ENCODE measurements at regions not wholly inside any gene's neighbourhood (a gene's known extent, or its start where the extent isn't known, plus 50 kb on each side); places are given as distances from the start of the nearest gene placed in this dataset.

DNA sequence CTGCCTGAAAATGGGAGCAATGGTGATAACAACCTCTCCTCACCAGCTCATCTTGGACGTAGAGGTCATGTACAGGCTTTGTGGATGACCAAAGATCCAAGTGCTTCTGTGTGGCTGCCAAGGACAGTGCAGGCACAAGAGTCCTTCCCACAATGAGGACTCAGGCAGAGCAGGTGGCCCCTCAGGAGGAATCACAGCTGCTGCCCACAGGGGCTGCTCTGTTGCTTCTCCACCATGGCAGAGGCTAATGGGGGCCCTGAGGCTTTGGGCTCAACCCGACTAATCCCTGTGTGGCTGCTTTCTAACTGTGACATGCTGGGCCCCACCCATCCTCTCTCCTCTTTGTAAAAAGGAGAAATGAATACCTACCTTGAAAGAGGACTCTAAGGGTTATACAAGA lies 58.1 kb upstream of the MRPS22 start:
- no peak overlapping the region for H3K4me3 ChIP-seq (ENCODE audit: low read depth, low read length)
- no peaks in the 10 kb centered on the region for H3K36me3 ChIP-seq (ENCODE audit: insufficient read depth)
- no peaks in the 10 kb centered on the region for H3K4me1 ChIP-seq (ENCODE audit: insufficient read depth)
- H3K27ac ChIP-seq (ENCODE audit: low read depth) = no peak overlapping the region
- no peak for DNase-seq (ENCODE audit: extremely low spot score)
- WGBS = 56% methylated on average over 2 of the region's 2 CpGs

DNA sequence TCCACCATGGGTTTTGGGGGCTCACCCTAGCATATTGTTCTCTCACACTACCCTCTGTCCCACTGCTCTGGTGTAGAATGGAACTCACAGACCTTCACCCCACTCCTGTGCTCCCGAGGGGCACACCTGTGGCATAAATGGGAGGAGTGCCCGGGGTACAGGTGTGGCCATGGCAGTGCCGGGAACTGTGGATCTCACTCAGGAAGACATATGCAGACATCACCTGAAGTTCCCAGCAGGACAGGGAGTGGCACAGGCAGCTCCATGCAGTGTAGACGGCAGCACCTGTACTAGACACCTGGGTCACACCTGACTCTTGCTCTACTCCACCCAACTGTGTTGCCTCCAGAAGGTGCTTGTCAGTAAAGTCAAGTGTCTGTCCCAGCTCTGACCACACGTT lies 57.6 kb upstream of the MRPS22 start:
- WGBS = 77% methylated on average over 5 of the region's 5 CpGs
- no peak overlapping the region for H3K4me3 ChIP-seq (ENCODE audit: low read depth, low read length)
- DNase-seq (ENCODE audit: extremely low spot score) = no peak
- no peaks in the 10 kb centered on the region for H3K4me1 ChIP-seq (ENCODE audit: insufficient read depth)
- H3K27ac ChIP-seq (ENCODE audit: low read depth) = no peak overlapping the region
- H3K36me3 ChIP-seq (ENCODE audit: insufficient read depth) = no peaks in the 10 kb centered on the region

DNA sequence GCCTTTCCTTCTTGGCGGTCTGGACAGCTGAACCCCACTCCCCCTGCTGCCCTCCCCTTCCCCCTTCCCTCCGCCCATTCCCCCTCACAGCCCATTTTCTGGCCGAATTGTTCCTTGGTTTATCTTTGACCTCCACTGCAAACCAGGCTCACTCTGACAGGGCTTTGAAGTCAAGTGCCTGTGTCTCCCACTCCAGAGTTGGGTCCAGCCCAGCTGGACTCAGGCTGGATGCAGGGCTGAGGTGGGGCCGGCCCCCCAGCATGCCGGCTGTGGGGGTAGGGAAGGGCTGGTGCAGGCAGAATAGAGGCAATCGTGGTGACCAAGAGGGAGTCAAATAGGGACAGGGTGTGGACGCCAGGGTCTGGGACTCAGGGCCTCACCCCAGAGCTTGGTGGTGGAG lies 57.0 kb upstream of the MRPS22 start:
- H3K4me3 ChIP-seq (ENCODE audit: low read depth, low read length) = no peak overlapping the region
- H3K36me3 ChIP-seq (ENCODE audit: insufficient read depth) = no peaks in the 10 kb centered on the region
- no peak for DNase-seq (ENCODE audit: extremely low spot score)
- no peaks in the 10 kb centered on the region for H3K4me1 ChIP-seq (ENCODE audit: insufficient read depth)
- WGBS = 50% methylated on average over 7 of the region's 7 CpGs
- H3K27ac ChIP-seq (ENCODE audit: low read depth) = no peak overlapping the region

DNA sequence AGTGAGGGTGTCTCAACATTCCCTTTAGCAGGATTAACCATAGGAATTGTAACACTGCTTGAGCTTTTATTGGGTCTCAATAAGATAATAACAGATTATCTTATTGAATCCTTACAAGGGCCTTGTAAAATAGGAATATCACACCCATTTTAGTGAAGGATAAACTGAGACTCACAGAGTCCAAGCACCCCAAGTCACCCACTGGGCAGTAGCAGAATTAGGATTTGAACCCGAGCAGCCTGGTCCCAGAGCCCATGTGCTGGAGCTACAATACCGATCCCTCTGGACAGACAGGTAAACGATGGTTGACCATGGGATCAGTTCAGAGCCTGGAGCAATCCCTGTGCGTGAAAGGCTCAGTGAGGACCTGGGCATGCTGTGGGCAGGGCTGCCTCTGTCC lies 56.3 kb upstream of the MRPS22 start:
- no peak overlapping the region for H3K27ac ChIP-seq (ENCODE audit: low read depth)
- no peak for DNase-seq (ENCODE audit: extremely low spot score)
- WGBS = 92% methylated on average over 4 of the region's 4 CpGs
- no peak overlapping the region for H3K4me3 ChIP-seq (ENCODE audit: low read depth, low read length)
- H3K36me3 ChIP-seq (ENCODE audit: insufficient read depth) = no peaks in the 10 kb centered on the region
- H3K4me1 ChIP-seq (ENCODE audit: insufficient read depth) = no peaks in the 10 kb centered on the region

DNA sequence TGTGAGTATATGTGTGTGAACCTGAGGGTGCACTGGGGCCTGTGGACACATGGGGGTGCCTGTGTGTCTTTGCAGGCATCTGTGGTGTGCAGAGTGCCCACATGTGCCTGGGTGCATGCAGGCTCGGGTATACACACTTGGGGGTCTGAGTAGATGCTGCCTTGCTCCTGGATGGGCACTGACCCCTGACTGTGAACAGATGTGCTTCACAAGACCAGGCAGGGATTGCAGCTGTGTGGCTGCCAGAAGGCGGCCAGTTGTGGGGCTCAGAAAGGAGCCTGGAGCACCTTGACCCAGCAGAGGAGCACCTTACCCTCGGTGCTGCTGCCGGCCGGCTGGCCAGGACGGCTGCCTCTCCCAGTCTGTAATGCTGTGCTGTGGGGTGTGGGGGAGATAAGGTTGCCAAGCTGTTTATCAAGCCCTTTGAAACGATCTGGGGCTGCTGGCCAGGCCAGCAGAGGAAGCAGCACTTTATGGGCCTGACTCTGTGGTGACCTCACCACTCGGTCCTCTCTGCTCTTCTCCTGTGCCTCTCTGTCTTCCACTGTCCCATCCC lies 55.5 kb upstream of the MRPS22 start:
- no peak overlapping the region for H3K27ac ChIP-seq (ENCODE audit: low read depth)
- WGBS = 37% methylated on average over 8 of the region's 8 CpGs

DNA sequence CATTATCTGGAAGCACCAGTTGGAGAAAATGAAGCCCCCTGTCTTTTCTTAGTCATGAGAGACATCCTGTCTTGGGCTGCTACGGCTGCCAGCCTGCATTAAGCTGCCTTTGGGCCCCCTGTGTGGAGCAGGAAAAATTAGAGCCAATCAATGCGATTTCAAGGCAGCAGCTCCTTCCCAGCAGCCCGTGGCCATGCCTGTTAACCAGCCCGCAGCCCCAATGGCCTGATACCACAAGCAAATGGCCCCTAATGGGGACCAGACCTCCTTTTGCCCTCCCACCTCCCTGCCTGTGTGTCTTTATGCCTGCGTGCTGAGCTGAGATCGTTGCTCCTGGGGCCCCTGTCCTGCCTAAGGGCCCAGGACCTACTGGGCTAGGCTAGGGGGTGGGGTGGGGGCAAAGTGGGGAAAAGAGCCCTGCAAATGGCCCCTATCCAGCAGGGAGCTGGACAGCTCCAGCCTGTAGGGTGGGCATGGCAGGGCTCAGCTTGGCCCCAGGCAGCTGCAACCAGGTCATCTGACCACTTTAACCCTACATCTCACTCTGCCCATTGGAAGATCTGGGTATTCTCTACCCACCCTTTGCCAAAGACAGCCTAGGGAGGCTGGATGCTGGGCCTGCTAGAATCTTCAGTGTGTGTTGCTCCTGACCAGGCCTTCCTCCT lies 53.8 kb upstream of the MRPS22 start:
- 80% methylated on average over 6 of the region's 6 CpGs for WGBS
- no peak overlapping the region for H3K27ac ChIP-seq (ENCODE audit: low read depth)
- DNase-seq (ENCODE audit: extremely low spot score) = no peak

More for the DNA sequence above, 55.5 kb upstream of the MRPS22 start:
- H3K4me1 ChIP-seq (ENCODE audit: insufficient read depth) = no peaks in the 10 kb centered on the region
- no peak overlapping the region for H3K4me3 ChIP-seq (ENCODE audit: low read depth, low read length)
- H3K36me3 ChIP-seq (ENCODE audit: insufficient read depth) = no peaks in the 10 kb centered on the region
- no peak for DNase-seq (ENCODE audit: extremely low spot score)

DNA sequence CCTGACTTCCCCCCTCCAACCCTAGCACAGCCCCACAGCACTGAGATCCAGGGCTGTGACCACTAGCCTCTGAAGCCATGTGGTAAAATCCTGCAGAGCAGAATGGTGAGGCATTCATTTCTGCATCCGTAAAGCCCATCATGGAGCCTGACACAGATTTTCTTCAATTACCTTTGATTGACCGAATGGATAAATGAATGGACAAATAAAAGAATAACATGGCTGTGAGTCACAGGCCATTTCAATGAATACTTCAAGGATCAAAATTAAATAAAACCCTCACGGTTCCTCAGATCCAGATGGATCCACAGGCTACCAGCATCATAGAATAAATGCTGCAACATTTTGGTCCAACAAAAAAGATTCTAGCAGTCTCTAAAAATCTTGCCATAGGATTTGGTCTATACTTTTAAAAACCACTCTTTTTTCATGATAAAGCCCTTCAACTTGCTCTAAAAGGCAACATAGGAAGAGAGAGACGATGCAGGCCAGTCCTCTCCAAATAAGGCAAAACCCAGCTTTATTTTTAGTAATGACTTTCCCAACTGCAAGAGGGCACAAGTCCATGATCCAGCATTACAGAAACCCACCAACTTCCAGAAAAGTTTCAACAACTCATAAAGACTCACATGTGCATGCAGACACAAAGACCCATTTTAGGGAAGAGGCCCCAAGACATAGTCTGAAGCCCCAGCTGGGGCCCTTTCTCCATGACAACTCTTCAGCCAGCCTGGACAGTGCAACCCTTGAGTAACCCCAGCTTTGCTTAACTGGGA lies 52.4 kb upstream of the MRPS22 start:
- no peak for DNase-seq (ENCODE audit: extremely low spot score)
- H3K4me1 ChIP-seq (ENCODE audit: insufficient read depth) = no peaks in the 10 kb centered on the region
- no peak overlapping the region for H3K4me3 ChIP-seq (ENCODE audit: low read depth, low read length)
- H3K27ac ChIP-seq (ENCODE audit: low read depth) = peak overlapping the region; percentile 26
- no peaks in the 10 kb centered on the region for H3K36me3 ChIP-seq (ENCODE audit: insufficient read depth)
- 69% methylated on average over 4 of the region's 4 CpGs for WGBS

More for the DNA sequence above, 53.8 kb upstream of the MRPS22 start:
- Histone ChIP-seq H3K4me1 (ENCODE audit: insufficient read depth) (no peaks in the 10 kb centered on the region), H3K4me3 (ENCODE audit: low read depth, low read length) (no peak overlapping the region), H3K36me3 (ENCODE audit: insufficient read depth) (no peaks in the 10 kb centered on the region)

DNA sequence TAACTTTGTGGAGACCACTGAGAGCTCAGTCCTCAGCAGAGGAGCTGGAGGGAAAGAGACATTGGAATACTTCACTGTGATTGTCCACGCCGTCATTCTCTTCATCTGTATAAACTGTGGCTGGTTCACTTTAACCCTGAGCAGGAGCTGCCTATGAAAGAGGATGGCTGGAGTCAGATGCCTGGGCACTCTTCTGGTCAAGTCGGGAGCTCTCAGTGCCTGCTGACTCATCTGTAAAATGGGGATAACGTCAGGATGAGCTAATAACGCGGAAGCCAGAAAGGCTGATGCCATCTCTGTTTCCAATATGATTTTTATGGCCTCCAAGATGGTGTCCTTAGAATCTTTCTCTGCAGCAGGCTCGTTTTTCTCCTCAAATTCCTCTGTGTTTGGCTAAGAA lies 51.6 kb upstream of the MRPS22 start:
- Histone ChIP-seq H3K4me3 (ENCODE audit: low read depth, low read length) (no peak overlapping the region), H3K4me1 (ENCODE audit: insufficient read depth) (no peaks in the 10 kb centered on the region), H3K36me3 (ENCODE audit: insufficient read depth) (no peaks in the 10 kb centered on the region), H3K27ac (ENCODE audit: low read depth) (peak overlapping the region; percentile 26)
- DNase-seq (ENCODE audit: extremely low spot score) = no peak
- 64% methylated on average over 7 of the region's 7 CpGs for WGBS

DNA sequence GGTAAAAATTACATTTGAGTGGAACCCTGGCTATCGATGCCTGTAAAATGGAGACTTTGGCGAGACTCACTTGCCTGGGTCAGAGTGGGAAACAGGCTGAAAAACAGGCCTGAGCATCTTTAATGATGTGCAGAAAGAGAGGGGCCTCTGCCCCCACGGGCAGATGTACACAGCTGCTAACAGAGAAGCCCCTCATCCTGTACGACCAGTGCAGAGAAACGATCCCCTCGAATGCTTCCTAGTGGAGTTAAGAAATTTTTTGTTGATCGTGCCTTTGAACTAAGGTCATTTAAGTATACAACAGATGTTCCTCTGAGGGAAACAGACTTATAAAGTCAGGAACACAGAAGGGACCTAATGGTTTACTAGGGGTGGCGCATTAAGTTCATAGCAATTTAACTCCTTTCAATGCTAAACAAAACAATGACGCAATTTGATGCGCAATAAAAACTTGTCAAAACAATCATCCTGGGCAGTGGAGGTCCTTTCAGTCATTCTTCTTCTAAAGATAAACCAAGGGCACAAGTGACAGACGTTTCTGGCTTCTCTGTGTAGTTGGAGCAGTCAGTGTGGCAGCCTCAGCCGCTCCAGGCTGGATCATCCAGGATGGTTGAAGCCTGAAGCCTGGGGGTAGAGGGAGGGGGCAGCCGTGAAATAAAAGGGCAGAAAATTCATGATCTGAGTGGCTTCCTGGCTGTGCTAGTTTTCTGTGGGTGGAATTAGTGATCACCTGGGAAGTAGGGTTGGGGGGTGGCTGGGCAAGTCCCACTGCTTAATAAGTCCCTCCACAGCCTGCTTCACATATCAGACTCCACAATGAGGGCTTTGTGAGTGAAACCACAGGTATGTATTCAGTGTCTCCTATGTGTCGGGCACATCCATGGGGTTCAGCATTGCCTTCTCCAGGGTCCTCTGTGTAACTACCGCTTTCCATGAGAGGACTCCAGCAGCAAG lies 50.8 kb upstream of the MRPS22 start:
- Histone ChIP-seq H3K4me1 (ENCODE audit: insufficient read depth) (no peaks in the 10 kb centered on the region), H3K27ac (ENCODE audit: low read depth) (peak overlapping the region; percentile 14), H3K4me3 (ENCODE audit: low read depth, low read length) (no peak overlapping the region), H3K36me3 (ENCODE audit: insufficient read depth) (no peaks in the 10 kb centered on the region)
- 40% methylated on average over 15 of the region's 15 CpGs for WGBS
- peak; percentile 42 for DNase-seq (ENCODE audit: extremely low spot score)

DNA sequence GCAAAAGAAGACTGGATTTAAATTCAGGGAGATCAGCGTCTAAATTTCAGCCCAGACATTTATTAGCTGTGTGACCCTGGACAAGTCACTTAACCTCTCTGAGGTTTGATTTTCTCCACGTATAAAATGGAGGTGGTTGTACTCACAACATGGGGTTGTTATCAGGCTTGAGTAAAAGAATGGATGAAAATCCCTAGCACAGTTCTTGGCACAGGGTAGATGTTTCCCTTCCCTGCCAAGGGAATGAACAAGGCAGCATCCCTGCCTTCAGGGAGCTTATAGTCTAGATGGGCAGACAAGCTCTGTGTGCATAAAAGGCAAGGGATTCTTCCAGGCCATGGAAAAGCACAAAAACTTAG lies 50.2 kb upstream of the MRPS22 start:
- WGBS = 79% methylated on average over 2 of the region's 2 CpGs
- peak overlapping the region; percentile 14 for H3K27ac ChIP-seq (ENCODE audit: low read depth)
- no peaks in the 10 kb centered on the region for H3K36me3 ChIP-seq (ENCODE audit: insufficient read depth)
- no peaks in the 10 kb centered on the region for H3K4me1 ChIP-seq (ENCODE audit: insufficient read depth)
- DNase-seq (ENCODE audit: extremely low spot score) = no peak
- H3K4me3 ChIP-seq (ENCODE audit: low read depth, low read length) = no peak overlapping the region

Measured in urinary bladder (tissue), 3 donors.